ENCODE measurements at regions not wholly inside any gene's neighbourhood (a gene's known extent, or its start where the extent isn't known, plus 50 kb on each side); places are given as distances from the start of the nearest gene placed in this dataset.

GRCh38 chr9:82923912-82924605, 138.9 kb downstream of the RASEF start:
- TF ChIP-seq CTCF (IDR thresholded peaks at IDR 0.05) (no peak), POLR2A (IDR thresholded peaks at IDR 0.05) (no peak)

Measured in esophagus squamous epithelium (tissue), 4 donors.